22Rv1 (cell line): ENCODE measurements at regions not wholly inside any gene's neighbourhood (a gene's known extent, or its start where the extent isn't known, plus 50 kb on each side); places are given as distances from the start of the nearest gene placed in this dataset.

ENCODE experiments used
- CTCF ChIP-seq: fragments of 450-650 bp; IDR thresholded peaks from 2 replicates; pipeline ENCODE4 v1.5.1; 2017; ENCODE audit warnings: mild to moderate bottlenecking
- ZFX ChIP-seq: fragments of 450-650 bp; IDR thresholded peaks from 2 replicates; pipeline ENCODE4 v1.6.1; 2017; ENCODE audit warnings: antibody characterized with exemption, borderline replicate concordance

- TF ChIP-seq CTCF (no peak), ZFX (no peak)
These were observed 222.8 kb upstream of the TPRG1 start for GRCh38 chr3:188948997-188949389.
